Caco-2 (cell line): ENCODE measurements at regions not wholly inside any gene's neighbourhood (a gene's known extent, or its start where the extent isn't known, plus 50 kb on each side); places are given as distances from the start of the nearest gene placed in this dataset.
A peak's percentile ranks its signal among the peaks of the same experiment; 100 is the strongest.

Source experiments
- BruUV-seq: library from RNA; stranded (reverse); fragments of 400-500 nt; replicated peaks from 2 replicates; lab custom pipeline; 2021; lab: Mats Ljungman, UMichigan
- CTCF ChIA-PET: fragments of 300-600 bp; sonication (Branson Sonifier 250); formaldehyde crosslinking; loops from one replicate; lab custom pipeline; 2022; ENCODE audit warnings: antibody characterized with exemption; lab: Charles Lee
- POLR2A ChIA-PET: fragments of 300-600 bp; sonication (Branson Sonifier 250); formaldehyde crosslinking; loops from one replicate; lab custom pipeline; 2022; ENCODE audit warnings: antibody characterized with exemption; lab: Charles Lee
- DNase-seq, 2 experiments: peaks; one replicate each; pipeline versions ENCODE4 v3.0.0 to v3.0.0-alpha.2; 2020 to 2022
- H3K27me3 ChIP-seq: replicated peaks from 2 replicates; pipeline ENCODE4 v1.6.0; 2011; ENCODE audit warnings: low read length; ENCODE audit not compliant: control insufficient read depth, insufficient read depth
- H3K36me3 ChIP-seq: 2 replicates; pipeline ENCODE4 v1.5.1; 2011; ENCODE audit warnings: low read length; ENCODE audit not compliant: control insufficient read depth, insufficient read depth
- H3K4me1 ChIP-seq: fragments of 250-450 bp; sonication (Bioruptor Pico); 2 replicates; pipeline ENCODE4 v1.5.1; 2020; ENCODE audit warnings: mild to moderate bottlenecking
- H3K4me3 ChIP-seq: 2 replicates; pipeline ENCODE4 v1.5.1; 2011; ENCODE audit warnings: low read depth, mild to moderate bottlenecking, control low read depth, low read length
- H3K9me3 ChIP-seq: fragments of 250-450 bp; sonication (Bioruptor Pico); 2 replicates; pipeline ENCODE4 v1.5.1; 2020; ENCODE audit warnings: mild to moderate bottlenecking, moderate library complexity
- H3K27ac Mint-ChIP-seq: one replicate; pipeline ENCODE4 v1.8.0; 2022; ENCODE audit warnings: mixed read lengths; ENCODE audit not compliant: unreplicated experiment
- H3K27me3 Mint-ChIP-seq: one replicate; pipeline ENCODE4 v1.8.0; 2022; ENCODE audit warnings: mixed read lengths; ENCODE audit not compliant: insufficient read depth, unreplicated experiment
- H3K36me3 Mint-ChIP-seq: one replicate; pipeline ENCODE4 v1.8.0; 2022; ENCODE audit warnings: mild to moderate bottlenecking, mixed read lengths; ENCODE audit not compliant: insufficient read depth, unreplicated experiment
- H3K4me1 Mint-ChIP-seq: one replicate; pipeline ENCODE4 v1.8.0; 2022; ENCODE audit warnings: low read depth, mixed read lengths; ENCODE audit not compliant: unreplicated experiment
- H3K4me3 Mint-ChIP-seq: one replicate; pipeline ENCODE4 v1.8.0; 2022; ENCODE audit warnings: mild to moderate bottlenecking, moderate library complexity, mixed read lengths; ENCODE audit not compliant: unreplicated experiment
- H3K9me3 Mint-ChIP-seq: one replicate; pipeline ENCODE4 v1.8.0; 2022; ENCODE audit warnings: mixed read lengths; ENCODE audit not compliant: unreplicated experiment
- CTCF ChIP-seq, 2 experiments: fragments of 200-600 bp in 1 of 2; IDR thresholded peaks; 1 replicate in 1 of 2; 2 replicates in 1 of 2; pipeline versions ENCODE4 v1.5.1 to v1.8.0; 2011 to 2022; ENCODE audit warnings: antibody characterized with exemption in 1 of 2, control low read depth in 1 of 2, inconsistent platforms in 1 of 2, low read depth in 1 of 2, low read length in 1 of 2, mild to moderate bottlenecking in 1 of 2, moderate library complexity in 1 of 2; ENCODE audit not compliant: insufficient read depth in 1 of 2, severe bottlenecking in 1 of 2, unreplicated experiment in 1 of 2
- intact Hi-C: fragments of 100-400 bp; cut with micrococcal nuclease; formaldehyde crosslinking; loops from one replicate; pipeline ENCODE4 v1.10.0; 2022; ENCODE audit not compliant: unreplicated experiment

DNA sequence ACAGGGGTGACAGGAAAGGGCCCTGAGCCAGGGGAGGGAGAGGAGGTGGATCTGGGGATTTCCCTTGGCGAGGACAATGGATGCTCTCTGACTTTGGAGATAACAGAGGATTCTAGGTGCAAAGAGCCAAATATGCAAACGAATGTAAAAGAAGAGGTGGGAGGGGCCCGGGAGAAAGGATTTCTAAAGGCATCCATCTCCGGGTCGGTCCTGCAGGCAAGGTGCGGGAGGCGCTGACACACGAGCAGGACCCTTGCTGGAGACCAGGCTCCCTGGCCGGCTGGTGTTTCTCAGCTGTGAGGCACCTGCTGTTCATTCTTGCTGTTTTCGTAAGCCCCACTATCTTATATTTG lies 115.2 kb upstream of the TLE3 start:
- Mint-ChIP-seq H3K4me1 (peaks cover 6% of the 10 kb centered on the region), H3K9me3 (no peaks in the 10 kb centered on the region), H3K4me3 (no peak overlapping the region), H3K36me3 (no peaks in the 10 kb centered on the region), H3K27ac (no peak overlapping the region), H3K27me3 (no peaks in the 10 kb centered on the region)
- Histone ChIP-seq H3K9me3 (no peaks in the 10 kb centered on the region), H3K4me1 (no peaks in the 10 kb centered on the region), H3K36me3 (no peaks in the 10 kb centered on the region), H3K4me3 (no peak overlapping the region), H3K27me3 (no peaks in the 10 kb centered on the region)
- no peak for TF ChIP-seq CTCF (IDR thresholded peaks at IDR 0.05; ENCODE audit: insufficient read depth in 1 of 2, low read depth in 1 of 2, low read length in 1 of 2, severe bottlenecking in 1 of 2, unreplicated experiment in 1 of 2)
- CTCF ChIA-PET = no interaction called here
- DNase-seq = no peak
- BruUV-seq = no TSS peak
- intact Hi-C loops = no loop called here
- POLR2A ChIA-PET = interaction anchor here (0.6 kb wide), 1 partner anchor 127 kb away, joined by 3 read pairs; no protein-coding TSS in a partner anchor

DNA sequence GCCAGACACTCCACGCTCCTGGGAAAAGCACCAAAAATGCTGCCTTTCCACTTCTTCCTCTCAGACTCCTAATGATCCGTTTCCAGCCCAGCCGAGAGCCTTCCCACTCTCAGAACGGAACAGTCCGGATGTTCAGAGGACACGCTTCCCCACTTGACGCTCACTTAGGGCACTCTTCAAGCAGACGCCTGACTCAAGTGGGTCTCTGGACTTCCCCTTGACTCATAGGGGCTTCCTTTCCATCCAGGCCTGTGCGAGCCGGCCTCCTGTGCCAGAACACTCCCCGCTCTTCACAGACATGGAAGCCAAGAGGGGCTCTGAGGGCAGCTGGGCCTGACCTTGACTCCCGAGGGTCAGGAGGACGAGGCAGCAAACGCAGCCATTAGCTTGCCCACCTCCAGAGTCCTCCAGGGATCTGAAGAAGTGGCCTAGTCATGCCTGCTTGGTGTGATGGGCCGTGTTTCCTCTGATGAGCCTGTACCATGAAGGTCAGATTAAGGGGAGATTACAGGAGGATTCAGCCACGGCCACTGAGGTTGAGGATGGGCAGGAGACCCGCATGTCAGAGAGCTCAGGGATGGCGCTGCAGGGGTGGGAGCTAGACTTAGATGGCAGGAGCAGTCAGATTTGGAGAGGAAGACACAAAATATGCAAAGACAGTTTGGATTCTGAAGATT lies 114.7 kb upstream of the TLE3 start:
- H3K4me3 ChIP-seq = no peak overlapping the region
- no peak for TF ChIP-seq CTCF (IDR thresholded peaks at IDR 0.05; ENCODE audit: insufficient read depth in 1 of 2, low read depth in 1 of 2, low read length in 1 of 2, severe bottlenecking in 1 of 2, unreplicated experiment in 1 of 2)
- H3K36me3 Mint-ChIP-seq = no peaks in the 10 kb centered on the region
- no peak overlapping the region for H3K4me3 Mint-ChIP-seq
- H3K36me3 ChIP-seq = no peaks in the 10 kb centered on the region
- intact Hi-C loops = no loop called here
- H3K4me1 Mint-ChIP-seq = peaks cover 6% of the 10 kb centered on the region
- H3K9me3 Mint-ChIP-seq = no peaks in the 10 kb centered on the region
- no peaks in the 10 kb centered on the region for H3K27me3 Mint-ChIP-seq
- POLR2A ChIA-PET = interaction anchor here (0.6 kb wide), 1 partner anchor 127 kb away, joined by 3 read pairs; no protein-coding TSS in a partner anchor
- no peaks in the 10 kb centered on the region for H3K27me3 ChIP-seq
- CTCF ChIA-PET = no interaction called here
- DNase-seq = no peak
- no peak overlapping the region for H3K27ac Mint-ChIP-seq
- BruUV-seq = no TSS peak
- H3K4me1 ChIP-seq = no peaks in the 10 kb centered on the region
- H3K9me3 ChIP-seq = no peaks in the 10 kb centered on the region

DNA sequence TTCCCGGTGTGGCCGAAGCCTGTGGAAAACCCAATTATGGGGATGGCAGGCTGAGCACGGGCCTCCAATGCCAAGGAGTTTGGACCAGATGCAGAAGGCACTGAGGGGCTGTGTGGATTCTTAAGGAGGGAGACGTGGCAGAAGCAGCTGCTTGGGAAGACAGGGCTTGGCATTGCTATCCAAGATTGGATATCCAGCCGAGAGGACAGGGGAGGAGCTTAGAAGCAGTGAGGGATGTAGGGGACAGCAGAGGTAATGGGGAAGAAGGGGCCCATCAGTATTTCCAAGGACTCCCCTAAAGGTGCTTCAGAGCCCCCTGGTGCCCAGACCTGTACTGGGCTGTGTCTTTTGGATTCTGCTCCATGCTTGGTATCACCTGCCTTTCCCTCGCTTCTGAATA lies 112.8 kb upstream of the TLE3 start:
- ChIA-PET POLR2A (no interaction called here), CTCF (no interaction called here)
- H3K4me1 ChIP-seq = no peaks in the 10 kb centered on the region
- H3K36me3 Mint-ChIP-seq = no peaks in the 10 kb centered on the region
- no peak overlapping the region for H3K4me3 ChIP-seq
- peak in 1 of 2 experiments; percentile 14 for DNase-seq
- H3K27me3 ChIP-seq = no peaks in the 10 kb centered on the region
- no peaks in the 10 kb centered on the region for H3K9me3 Mint-ChIP-seq
- H3K27ac Mint-ChIP-seq = no peak overlapping the region
- no peak overlapping the region for H3K4me3 Mint-ChIP-seq
- H3K27me3 Mint-ChIP-seq = no peaks in the 10 kb centered on the region
- H3K4me1 Mint-ChIP-seq = peaks cover 6% of the 10 kb centered on the region
- H3K36me3 ChIP-seq = no peaks in the 10 kb centered on the region
- TF ChIP-seq CTCF (IDR thresholded peaks at IDR 0.05; ENCODE audit: insufficient read depth in 1 of 2, low read depth in 1 of 2, low read length in 1 of 2, severe bottlenecking in 1 of 2, unreplicated experiment in 1 of 2) = peak in 1 of 2 experiments; percentile 22
- intact Hi-C loops = no loop called here
- no TSS peak for BruUV-seq
- no peaks in the 10 kb centered on the region for H3K9me3 ChIP-seq
